ENCODE measurements at regions not wholly inside any gene's neighbourhood (a gene's known extent, or its start where the extent isn't known, plus 50 kb on each side); places are given as distances from the start of the nearest gene placed in this dataset.

GRCh38 chr2:17107151-17107550, 411.1 kb downstream of the RAD51AP2 start:
- no peaks in the 10 kb centered on the region for H3K36me3 ChIP-seq (ENCODE audit: control insufficient read depth in 5 of 5, insufficient read depth in 5 of 5, low read length in 5 of 5)
- H3K9me3 ChIP-seq (ENCODE audit: control insufficient read depth in 5 of 5, low read length in 5 of 5), result no peaks in the 10 kb centered on the region
- no peak overlapping the region for H3K4me3 ChIP-seq (ENCODE audit: low read depth in 1 of 5, low read length in 5 of 5)
- H3K27ac ChIP-seq (ENCODE audit: low read depth, low read length), result no peak overlapping the region
- H3K27me3 ChIP-seq (ENCODE audit: control insufficient read depth in 5 of 5, insufficient read depth in 4 of 5, low read length in 5 of 5), result no peaks in the 10 kb centered on the region
- no peaks in the 10 kb centered on the region for H3K4me1 ChIP-seq (ENCODE audit: control insufficient read depth in 5 of 5, insufficient read depth in 5 of 5, low read length in 5 of 5)
- no peak overlapping the region for H3K9ac ChIP-seq (ENCODE audit: low read length in 5 of 5)

GRCh38 chr2:17106418-17106817, 411.8 kb downstream of the RAD51AP2 start:
- no peaks in the 10 kb centered on the region for H3K4me1 ChIP-seq (ENCODE audit: control insufficient read depth in 5 of 5, insufficient read depth in 5 of 5, low read length in 5 of 5)
- H3K36me3 ChIP-seq (ENCODE audit: control insufficient read depth in 5 of 5, insufficient read depth in 5 of 5, low read length in 5 of 5), result no peaks in the 10 kb centered on the region
- H3K27me3 ChIP-seq (ENCODE audit: control insufficient read depth in 5 of 5, insufficient read depth in 4 of 5, low read length in 5 of 5), result no peaks in the 10 kb centered on the region
- no peak overlapping the region for H3K9ac ChIP-seq (ENCODE audit: low read length in 5 of 5)
- no peak overlapping the region for H3K4me3 ChIP-seq (ENCODE audit: low read depth in 1 of 5, low read length in 5 of 5)
- H3K27ac ChIP-seq (ENCODE audit: low read depth, low read length), result no peak overlapping the region
- no peaks in the 10 kb centered on the region for H3K9me3 ChIP-seq (ENCODE audit: control insufficient read depth in 5 of 5, low read length in 5 of 5)

GRCh38 chr2:17104454-17104853, 413.8 kb downstream of the RAD51AP2 start:
- H3K27ac ChIP-seq (ENCODE audit: low read depth, low read length), result no peak overlapping the region
- no peaks in the 10 kb centered on the region for H3K9me3 ChIP-seq (ENCODE audit: control insufficient read depth in 5 of 5, low read length in 5 of 5)
- H3K9ac ChIP-seq (ENCODE audit: low read length in 5 of 5), result no peak overlapping the region
- H3K4me3 ChIP-seq (ENCODE audit: low read depth in 1 of 5, low read length in 5 of 5), result no peak overlapping the region
- H3K4me1 ChIP-seq (ENCODE audit: control insufficient read depth in 5 of 5, insufficient read depth in 5 of 5, low read length in 5 of 5), result no peaks in the 10 kb centered on the region
- no peaks in the 10 kb centered on the region for H3K27me3 ChIP-seq (ENCODE audit: control insufficient read depth in 5 of 5, insufficient read depth in 4 of 5, low read length in 5 of 5)
- H3K36me3 ChIP-seq (ENCODE audit: control insufficient read depth in 5 of 5, insufficient read depth in 5 of 5, low read length in 5 of 5), result no peaks in the 10 kb centered on the region

- no peaks in the 10 kb centered on the region for H3K27me3 ChIP-seq (ENCODE audit: control insufficient read depth in 5 of 5, insufficient read depth in 4 of 5, low read length in 5 of 5)
- no peak overlapping the region for H3K27ac ChIP-seq (ENCODE audit: low read depth, low read length)
- H3K36me3 ChIP-seq (ENCODE audit: control insufficient read depth in 5 of 5, insufficient read depth in 5 of 5, low read length in 5 of 5), result no peaks in the 10 kb centered on the region
- no peak overlapping the region for H3K9ac ChIP-seq (ENCODE audit: low read length in 5 of 5)
- H3K9me3 ChIP-seq (ENCODE audit: control insufficient read depth in 5 of 5, low read length in 5 of 5), result no peaks in the 10 kb centered on the region
- H3K4me1 ChIP-seq (ENCODE audit: control insufficient read depth in 5 of 5, insufficient read depth in 5 of 5, low read length in 5 of 5), result no peaks in the 10 kb centered on the region
- no peak overlapping the region for H3K4me3 ChIP-seq (ENCODE audit: low read depth in 1 of 5, low read length in 5 of 5)
Observed at GRCh38 chr2:17101596-17101995, 416.6 kb downstream of the RAD51AP2 start.

GRCh38 chr2:17101091-17101490, 417.1 kb downstream of the RAD51AP2 start:
- Histone ChIP-seq H3K36me3 (ENCODE audit: control insufficient read depth in 5 of 5, insufficient read depth in 5 of 5, low read length in 5 of 5) (no peaks in the 10 kb centered on the region), H3K4me3 (ENCODE audit: low read depth in 1 of 5, low read length in 5 of 5) (no peak overlapping the region)

GRCh38 chr2:17095340-17095739, 422.9 kb downstream of the RAD51AP2 start:
- H3K9ac ChIP-seq (ENCODE audit: low read length in 5 of 5), result no peak overlapping the region
- H3K36me3 ChIP-seq (ENCODE audit: control insufficient read depth in 5 of 5, insufficient read depth in 5 of 5, low read length in 5 of 5), result no peaks in the 10 kb centered on the region
- H3K4me1 ChIP-seq (ENCODE audit: control insufficient read depth in 5 of 5, insufficient read depth in 5 of 5, low read length in 5 of 5), result no peaks in the 10 kb centered on the region
- H3K9me3 ChIP-seq (ENCODE audit: control insufficient read depth in 5 of 5, low read length in 5 of 5), result no peaks in the 10 kb centered on the region
- H3K4me3 ChIP-seq (ENCODE audit: low read depth in 1 of 5, low read length in 5 of 5), result no peak overlapping the region
- no peaks in the 10 kb centered on the region for H3K27me3 ChIP-seq (ENCODE audit: control insufficient read depth in 5 of 5, insufficient read depth in 4 of 5, low read length in 5 of 5)
- no peak overlapping the region for H3K27ac ChIP-seq (ENCODE audit: low read depth, low read length)

More at GRCh38 chr2:17101091-17101490, 417.1 kb downstream of the RAD51AP2 start:
- H3K27ac ChIP-seq (ENCODE audit: low read depth, low read length), result no peak overlapping the region
- H3K9ac ChIP-seq (ENCODE audit: low read length in 5 of 5), result no peak overlapping the region
- no peaks in the 10 kb centered on the region for H3K9me3 ChIP-seq (ENCODE audit: control insufficient read depth in 5 of 5, low read length in 5 of 5)
- H3K27me3 ChIP-seq (ENCODE audit: control insufficient read depth in 5 of 5, insufficient read depth in 4 of 5, low read length in 5 of 5), result no peaks in the 10 kb centered on the region
- no peaks in the 10 kb centered on the region for H3K4me1 ChIP-seq (ENCODE audit: control insufficient read depth in 5 of 5, insufficient read depth in 5 of 5, low read length in 5 of 5)

- H3K36me3 ChIP-seq (ENCODE audit: control insufficient read depth in 5 of 5, insufficient read depth in 5 of 5, low read length in 5 of 5), result no peaks in the 10 kb centered on the region
- no peaks in the 10 kb centered on the region for H3K9me3 ChIP-seq (ENCODE audit: control insufficient read depth in 5 of 5, low read length in 5 of 5)
- H3K27ac ChIP-seq (ENCODE audit: low read depth, low read length), result no peak overlapping the region
- H3K27me3 ChIP-seq (ENCODE audit: control insufficient read depth in 5 of 5, insufficient read depth in 4 of 5, low read length in 5 of 5), result no peaks in the 10 kb centered on the region
- no peak overlapping the region for H3K4me3 ChIP-seq (ENCODE audit: low read depth in 1 of 5, low read length in 5 of 5)
- no peaks in the 10 kb centered on the region for H3K4me1 ChIP-seq (ENCODE audit: control insufficient read depth in 5 of 5, insufficient read depth in 5 of 5, low read length in 5 of 5)
- no peak overlapping the region for H3K9ac ChIP-seq (ENCODE audit: low read length in 5 of 5)
Observed at GRCh38 chr2:17093712-17094111, 424.5 kb downstream of the RAD51AP2 start.

- Histone ChIP-seq H3K36me3 (ENCODE audit: control insufficient read depth in 5 of 5, insufficient read depth in 5 of 5, low read length in 5 of 5) (no peaks in the 10 kb centered on the region), H3K27ac (ENCODE audit: low read depth, low read length) (no peak overlapping the region), H3K27me3 (ENCODE audit: control insufficient read depth in 5 of 5, insufficient read depth in 4 of 5, low read length in 5 of 5) (no peaks in the 10 kb centered on the region), H3K4me3 (ENCODE audit: low read depth in 1 of 5, low read length in 5 of 5) (no peak overlapping the region), H3K4me1 (ENCODE audit: control insufficient read depth in 5 of 5, insufficient read depth in 5 of 5, low read length in 5 of 5) (peaks cover 0 to 4% (median 0%) of the 10 kb centered on the region in 5 donors), H3K9me3 (ENCODE audit: control insufficient read depth in 5 of 5, low read length in 5 of 5) (no peaks in the 10 kb centered on the region), H3K9ac (ENCODE audit: low read length in 5 of 5) (no peak overlapping the region)
Observed at GRCh38 chr2:17086990-17087389, 421.4 kb upstream of the CYRIA start.

GRCh38 chr2:17085546-17086202, 420.0 kb upstream of the CYRIA start:
- peaks cover 0 to 4% (median 0%) of the 10 kb centered on the region in 5 donors for H3K4me1 ChIP-seq (ENCODE audit: control insufficient read depth in 5 of 5, insufficient read depth in 5 of 5, low read length in 5 of 5)
- H3K27me3 ChIP-seq (ENCODE audit: control insufficient read depth in 5 of 5, insufficient read depth in 4 of 5, low read length in 5 of 5), result no peaks in the 10 kb centered on the region
- no peaks in the 10 kb centered on the region for H3K36me3 ChIP-seq (ENCODE audit: control insufficient read depth in 5 of 5, insufficient read depth in 5 of 5, low read length in 5 of 5)
- no peaks in the 10 kb centered on the region for H3K9me3 ChIP-seq (ENCODE audit: control insufficient read depth in 5 of 5, low read length in 5 of 5)
- H3K27ac ChIP-seq (ENCODE audit: low read depth, low read length), result no peak overlapping the region
- H3K4me3 ChIP-seq (ENCODE audit: low read depth in 1 of 5, low read length in 5 of 5), result no peak overlapping the region
- no peak overlapping the region for H3K9ac ChIP-seq (ENCODE audit: low read length in 5 of 5)

GRCh38 chr2:17084877-17085276, 419.2 kb upstream of the CYRIA start:
- Histone ChIP-seq H3K4me1 (ENCODE audit: control insufficient read depth in 5 of 5, insufficient read depth in 5 of 5, low read length in 5 of 5) (peaks cover 0 to 4% (median 0%) of the 10 kb centered on the region in 5 donors), H3K9ac (ENCODE audit: low read length in 5 of 5) (no peak overlapping the region), H3K9me3 (ENCODE audit: control insufficient read depth in 5 of 5, low read length in 5 of 5) (peaks cover 0 to under 1% (median 0%) of the 10 kb centered on the region in 5 donors), H3K27ac (ENCODE audit: low read depth, low read length) (no peak overlapping the region), H3K4me3 (ENCODE audit: low read depth in 1 of 5, low read length in 5 of 5) (no peak overlapping the region), H3K36me3 (ENCODE audit: control insufficient read depth in 5 of 5, insufficient read depth in 5 of 5, low read length in 5 of 5) (no peaks in the 10 kb centered on the region), H3K27me3 (ENCODE audit: control insufficient read depth in 5 of 5, insufficient read depth in 4 of 5, low read length in 5 of 5) (no peaks in the 10 kb centered on the region)

Data from subcutaneous abdominal adipose tissue (tissue), 5 donors.